ENCODE measurements at regions not wholly inside any gene's neighbourhood (a gene's known extent, or its start where the extent isn't known, plus 50 kb on each side); places are given as distances from the start of the nearest gene placed in this dataset.

DNA sequence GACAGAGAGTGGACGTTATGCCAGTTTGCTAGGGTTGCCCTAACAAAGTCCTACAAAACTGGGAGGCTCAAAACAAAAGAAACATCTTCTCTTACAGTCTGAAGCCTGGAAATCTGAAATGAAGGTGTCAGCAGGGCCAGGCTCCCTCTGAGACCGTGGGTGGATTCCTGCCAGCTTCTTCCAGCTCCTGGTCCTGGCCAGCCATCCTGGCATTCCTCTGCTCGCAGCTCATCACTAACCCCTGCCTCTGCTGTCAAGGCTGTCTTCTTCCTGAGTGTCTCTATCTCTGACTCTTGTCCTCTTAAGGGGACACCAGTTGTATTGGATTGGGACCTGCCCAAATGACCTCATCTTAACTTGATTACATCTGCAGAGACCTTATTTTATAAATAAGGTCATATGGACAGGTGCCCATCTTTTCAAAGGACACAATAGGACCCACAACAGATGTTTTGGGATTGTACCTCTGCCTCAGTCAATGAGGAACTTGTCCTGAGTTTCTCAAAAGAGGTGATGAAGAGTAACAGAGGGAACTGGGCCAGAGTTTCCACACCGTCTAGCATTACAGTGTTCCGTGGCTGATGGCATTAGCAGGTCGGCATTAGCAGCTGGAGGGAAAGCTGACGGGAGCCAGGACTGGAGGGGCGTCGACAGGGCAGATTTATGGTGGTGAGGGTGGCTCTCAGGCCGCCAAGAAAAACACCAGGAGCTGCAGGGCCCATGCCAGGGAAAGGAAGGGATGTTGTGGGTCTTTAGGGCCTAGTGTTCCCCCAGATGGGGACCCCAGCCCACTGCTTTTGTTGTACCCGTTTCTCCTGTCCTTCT is 157.3 kb downstream of the TBXT start:
- no peak for DNase-seq (ENCODE audit: low spot score)

DNA sequence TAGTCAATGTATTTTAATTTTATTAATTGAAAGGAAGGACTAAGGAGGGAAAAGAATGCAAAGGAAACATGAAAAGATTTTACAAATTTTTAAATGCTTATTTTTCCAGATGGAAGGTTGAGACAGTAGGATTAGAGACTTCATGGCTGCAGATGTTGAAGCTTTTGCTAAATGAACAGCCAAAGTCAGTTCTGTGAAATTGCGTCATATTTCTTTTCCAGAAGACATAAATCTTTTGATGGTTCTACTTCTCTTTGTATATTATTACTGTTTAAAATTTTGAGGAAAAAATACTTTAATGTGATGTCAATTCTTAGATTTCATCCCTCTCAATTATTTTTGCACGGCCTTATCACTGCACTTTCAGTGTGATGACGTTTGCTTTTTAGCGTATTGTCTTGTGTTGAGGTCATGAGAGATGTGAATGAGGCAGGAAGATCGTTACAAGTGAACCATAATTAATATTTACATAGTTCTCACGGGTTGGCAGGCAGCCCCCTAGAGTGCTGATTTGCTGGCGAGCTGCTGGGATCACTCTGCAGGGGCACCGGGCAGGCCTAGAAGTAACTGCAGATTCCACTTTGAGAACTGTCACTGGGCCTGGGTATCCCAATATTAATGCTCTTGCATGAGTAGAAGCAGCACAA is 158.1 kb downstream of the TBXT start:
- TF ChIP-seq, protein P1, sequence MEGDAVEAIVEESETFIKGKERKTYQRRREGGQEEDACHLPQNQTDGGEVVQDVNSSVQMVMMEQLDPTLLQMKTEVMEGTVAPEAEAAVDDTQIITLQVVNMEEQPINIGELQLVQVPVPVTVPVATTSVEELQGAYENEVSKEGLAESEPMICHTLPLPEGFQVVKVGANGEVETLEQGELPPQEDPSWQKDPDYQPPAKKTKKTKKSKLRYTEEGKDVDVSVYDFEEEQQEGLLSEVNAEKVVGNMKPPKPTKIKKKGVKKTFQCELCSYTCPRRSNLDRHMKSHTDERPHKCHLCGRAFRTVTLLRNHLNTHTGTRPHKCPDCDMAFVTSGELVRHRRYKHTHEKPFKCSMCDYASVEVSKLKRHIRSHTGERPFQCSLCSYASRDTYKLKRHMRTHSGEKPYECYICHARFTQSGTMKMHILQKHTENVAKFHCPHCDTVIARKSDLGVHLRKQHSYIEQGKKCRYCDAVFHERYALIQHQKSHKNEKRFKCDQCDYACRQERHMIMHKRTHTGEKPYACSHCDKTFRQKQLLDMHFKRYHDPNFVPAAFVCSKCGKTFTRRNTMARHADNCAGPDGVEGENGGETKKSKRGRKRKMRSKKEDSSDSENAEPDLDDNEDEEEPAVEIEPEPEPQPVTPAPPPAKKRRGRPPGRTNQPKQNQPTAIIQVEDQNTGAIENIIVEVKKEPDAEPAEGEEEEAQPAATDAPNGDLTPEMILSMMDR (IDR thresholded peaks at IDR 0.05; ENCODE audit: extremely low read depth, missing control alignments): no peak
- DNase-seq (ENCODE audit: low spot score): no peak

More for the DNA sequence above, 157.3 kb downstream of the TBXT start:
- TF ChIP-seq, protein P1 (IDR thresholded peaks at IDR 0.05; ENCODE audit: extremely low read depth, missing control alignments): no peak

GRCh38 chr6:166008441-166009369 is 158.9 kb downstream of the TBXT start:
- DNase-seq (ENCODE audit: low spot score): no peak
- TF ChIP-seq, protein P1 (IDR thresholded peaks at IDR 0.05; ENCODE audit: extremely low read depth, missing control alignments): no peak

- DNase-seq (ENCODE audit: low spot score): no peak
- TF ChIP-seq, protein P1 (IDR thresholded peaks at IDR 0.05; ENCODE audit: extremely low read depth, missing control alignments): no peak
These were observed 160.0 kb downstream of the TBXT start for GRCh38 chr6:166007349-166008263.

DNA sequence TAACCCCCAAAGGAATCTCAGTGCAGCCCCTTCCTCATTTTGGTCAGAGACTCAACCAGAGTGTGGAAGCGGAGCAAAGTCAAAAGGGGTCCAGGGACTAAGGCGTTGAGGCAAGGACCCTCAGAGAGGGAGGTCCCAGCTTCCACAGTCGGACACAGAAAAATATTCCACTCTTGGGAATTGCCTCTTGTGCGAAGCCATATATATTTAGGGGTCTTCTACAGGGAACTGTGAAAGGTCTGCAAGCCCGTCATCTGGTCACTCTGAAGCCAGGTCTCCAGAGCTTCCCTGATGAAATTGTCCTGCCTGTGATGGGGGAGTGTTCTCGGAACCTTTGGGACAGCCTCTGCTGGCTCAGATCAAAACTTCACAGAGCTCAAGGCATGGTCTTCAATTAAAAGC is 160.8 kb downstream of the TBXT start:
- no peak for DNase-seq (ENCODE audit: low spot score)
- TF ChIP-seq, protein P1 (IDR thresholded peaks at IDR 0.05; ENCODE audit: extremely low read depth, missing control alignments): no peak

GRCh38 chr6:166005944-166006899 is 161.4 kb downstream of the TBXT start:
- DNase-seq (ENCODE audit: low spot score): no peak

More at GRCh38 chr6:166005944-166006899, 161.4 kb downstream of the TBXT start:
- TF ChIP-seq, protein P1 (IDR thresholded peaks at IDR 0.05; ENCODE audit: extremely low read depth, missing control alignments): no peak

Data from GM20000 (cell line).